DOHH2 (cell line): ENCODE measurements at regions not wholly inside any gene's neighbourhood (a gene's known extent, or its start where the extent isn't known, plus 50 kb on each side); places are given as distances from the start of the nearest gene placed in this dataset.

Experiments used
- EZH2phosphoT487 ChIP-seq: fragments of 200-600 bp; sonication (generic); IDR thresholded peaks from 2 replicates; pipeline ENCODE4 v1.6.1; 2017; ENCODE audit warnings: borderline replicate concordance, mild to moderate bottlenecking, antibody characterized with exemption, low read length, moderate library complexity, mixed read lengths
- TF ChIP-seq, protein P1 (sequence below): fragments of 200-600 bp; sonication (generic); IDR thresholded peaks from one replicate; pipeline ENCODE4 v1.5.1; 2014; ENCODE audit warnings: antibody characterized with exemption, mild to moderate bottlenecking, low read depth, low read length; ENCODE audit not compliant: poor library complexity, severe bottlenecking

DNA sequence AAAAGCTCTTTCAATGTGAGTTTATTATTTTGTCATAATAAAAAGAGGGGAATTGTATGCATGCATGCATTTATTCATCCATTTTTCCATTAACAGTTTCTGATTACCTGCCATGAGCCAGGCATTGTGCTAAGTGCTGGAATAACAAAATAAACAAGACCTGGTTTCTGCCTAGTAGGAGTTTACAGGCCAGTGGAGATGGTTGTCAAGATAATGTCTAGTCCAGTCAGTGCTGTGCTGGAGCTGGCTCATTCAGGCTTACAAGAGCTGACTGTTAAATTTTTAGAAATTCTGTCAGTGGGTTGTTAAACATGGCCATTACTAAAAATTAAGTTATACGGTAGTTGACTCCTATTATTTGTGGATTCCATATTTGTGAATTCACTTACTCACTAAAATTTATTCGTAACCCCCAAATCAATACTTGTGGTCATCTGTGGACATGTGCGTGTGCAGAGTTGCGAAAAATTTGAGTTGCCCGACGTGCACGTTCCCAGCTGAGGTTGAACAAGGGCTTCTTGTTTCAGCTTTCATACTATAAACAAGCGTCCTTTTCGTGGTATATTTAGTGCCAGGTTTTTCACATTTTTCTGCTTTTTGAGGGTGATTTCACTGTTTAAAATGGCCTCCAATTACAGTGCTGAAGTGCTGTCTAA is 172.3 kb upstream of the RPS6KA3 start:
- TF ChIP-seq, protein P1, sequence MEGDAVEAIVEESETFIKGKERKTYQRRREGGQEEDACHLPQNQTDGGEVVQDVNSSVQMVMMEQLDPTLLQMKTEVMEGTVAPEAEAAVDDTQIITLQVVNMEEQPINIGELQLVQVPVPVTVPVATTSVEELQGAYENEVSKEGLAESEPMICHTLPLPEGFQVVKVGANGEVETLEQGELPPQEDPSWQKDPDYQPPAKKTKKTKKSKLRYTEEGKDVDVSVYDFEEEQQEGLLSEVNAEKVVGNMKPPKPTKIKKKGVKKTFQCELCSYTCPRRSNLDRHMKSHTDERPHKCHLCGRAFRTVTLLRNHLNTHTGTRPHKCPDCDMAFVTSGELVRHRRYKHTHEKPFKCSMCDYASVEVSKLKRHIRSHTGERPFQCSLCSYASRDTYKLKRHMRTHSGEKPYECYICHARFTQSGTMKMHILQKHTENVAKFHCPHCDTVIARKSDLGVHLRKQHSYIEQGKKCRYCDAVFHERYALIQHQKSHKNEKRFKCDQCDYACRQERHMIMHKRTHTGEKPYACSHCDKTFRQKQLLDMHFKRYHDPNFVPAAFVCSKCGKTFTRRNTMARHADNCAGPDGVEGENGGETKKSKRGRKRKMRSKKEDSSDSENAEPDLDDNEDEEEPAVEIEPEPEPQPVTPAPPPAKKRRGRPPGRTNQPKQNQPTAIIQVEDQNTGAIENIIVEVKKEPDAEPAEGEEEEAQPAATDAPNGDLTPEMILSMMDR, result no peak
- TF ChIP-seq EZH2phosphoT487, result no peak
